A549 (cell line): ENCODE measurements at regions not wholly inside any gene's neighbourhood (a gene's known extent, or its start where the extent isn't known, plus 50 kb on each side); places are given as distances from the start of the nearest gene placed in this dataset.

ENCODE experiments used
- ATAC-seq, 2 experiments: fragments of 200-7000 bp in 1 of 2; fragments of >200 bp in 1 of 2; cut with Nextera tagmentation in 1 of 2; cut with Tn5 transposase in 1 of 2; 3 replicates each; pipeline versions ENCODE4 v1.8.0 to v1.9.1; 2018 to 2020; ENCODE audit warnings: mild to moderate bottlenecking in 1 of 2, moderate library complexity in 1 of 2
- CTCF ChIA-PET: fragments of 300-600 bp; sonication (Branson Sonifier 250); formaldehyde crosslinking; extraction: SDS; loops from one replicate; lab custom pipeline; 2021; ENCODE audit warnings: antibody characterized with exemption, inconsistent platforms; lab: Yijun Ruan, JAX
- POLR2A ChIA-PET: fragments of 350-600 bp; formaldehyde crosslinking; extraction: SDS; loops from one replicate; lab custom pipeline; 2021; ENCODE audit warnings: antibody characterized with exemption, inconsistent platforms; lab: Yijun Ruan, JAX
- DNase-seq, 2 experiments: peaks; one replicate each; pipeline versions ENCODE4 v3.0.0 to v3.0.0-alpha.2; 2011 to 2016; ENCODE audit warnings: low read depth in 1 of 2, low spot score in 1 of 2
- FAIRE-seq: peaks from 2 replicates; lab custom pipeline; 2011; peaks lifted over from hg19 to GRCh38; lab: Jason Lieb, UNC
- H3K27ac ChIP-seq, 2 experiments: fragments of >200 bp; sonication (Bioruptor Twin); formaldehyde crosslinking; 3 replicates each; pipeline ENCODE4 v1.5.1; 2016 to 2017
- H3K4me1 ChIP-seq: fragments of >200 bp; sonication (Bioruptor Twin); formaldehyde crosslinking; 3 replicates; pipeline ENCODE4 v1.6.1; 2016
- H3K4me2 ChIP-seq: fragments of >200 bp; sonication (Bioruptor Twin); formaldehyde crosslinking; 3 replicates; pipeline ENCODE4 v1.6.1; 2016
- H3K4me3 ChIP-seq: fragments of >200 bp; sonication (Bioruptor Twin); formaldehyde crosslinking; 3 replicates; pipeline ENCODE4 v1.5.1; 2016
- H3K9me3 ChIP-seq: fragments of >200 bp; sonication (Bioruptor Twin); formaldehyde crosslinking; 3 replicates; pipeline ENCODE4 v1.6.1; 2016
- ATOH8 ChIP-seq: fragments of 250-450 bp; sonication (Bioruptor Pico); IDR thresholded peaks from 2 replicates; pipeline ENCODE4 v1.5.0; 2020; ENCODE audit warnings: low read depth, mild to moderate bottlenecking, moderate library complexity
- BCL3 ChIP-seq: fragments of >200 bp; sonication (Bioruptor Twin); formaldehyde crosslinking; IDR thresholded peaks from 3 replicates; pipeline ENCODE4 v1.6.1; 2016
- EHMT2 ChIP-seq: fragments of 200-600 bp; sonication (generic); IDR thresholded peaks from 2 replicates; pipeline ENCODE4 v1.6.1; 2016; ENCODE audit warnings: antibody characterized with exemption, low read depth, mild to moderate bottlenecking, moderate library complexity
- ESRRA ChIP-seq: fragments of 150-350 bp; IDR thresholded peaks from 2 replicates; pipeline ENCODE4 v1.6.1; 2014; ENCODE audit warnings: mild to moderate bottlenecking, low read length, borderline replicate concordance
- FOSL2 ChIP-seq, 2 experiments: fragments of 450-650 bp in 1 of 2; fragments of >200 bp in 1 of 2; sonication (Bioruptor Twin) in 1 of 2; formaldehyde crosslinking; IDR thresholded peaks; 2 replicates each; pipeline versions ENCODE4 v1.5.0 to v1.6.1; 2016 to 2020; ENCODE audit warnings: mild to moderate bottlenecking in 1 of 2, moderate library complexity in 1 of 2
- GATA3 ChIP-seq: IDR thresholded peaks from 2 replicates; pipeline ENCODE4 v1.6.1; 2012; ENCODE audit warnings: borderline replicate concordance
- HES2 ChIP-seq: fragments of >200 bp; sonication (Bioruptor Twin); formaldehyde crosslinking; IDR thresholded peaks from 2 replicates; pipeline ENCODE4 v1.6.1; 2016
- HOXA7 ChIP-seq: fragments of 250-450 bp; sonication (Bioruptor Pico); IDR thresholded peaks from 2 replicates; pipeline ENCODE4 v1.5.0; 2020; ENCODE audit warnings: mild to moderate bottlenecking, moderate library complexity
- HOXB5 ChIP-seq: fragments of 250-450 bp; sonication (Bioruptor Pico); IDR thresholded peaks from 2 replicates; pipeline ENCODE4 v1.5.0; 2020; ENCODE audit warnings: mild to moderate bottlenecking, moderate library complexity
- KDM1A ChIP-seq: fragments of 200-600 bp; sonication (generic); IDR thresholded peaks from 2 replicates; pipeline ENCODE4 v1.6.1; 2016; ENCODE audit warnings: low read depth, mild to moderate bottlenecking
- MAX ChIP-seq: IDR thresholded peaks from 2 replicates; pipeline ENCODE4 v1.6.1; 2012
- MAZ ChIP-seq: fragments of 150-350 bp; IDR thresholded peaks from 2 replicates; pipeline ENCODE4 v1.6.1; 2014; ENCODE audit warnings: antibody characterized with exemption, low read depth, low read length, borderline replicate concordance
- NR3C1 ChIP-seq: fragments of >200 bp; sonication (Bioruptor Twin); formaldehyde crosslinking; IDR thresholded peaks from 3 replicates; pipeline ENCODE4 v1.6.1; 2017
- POLR2AphosphoS2 ChIP-seq: conservative IDR thresholded peaks from 2 replicates; pipeline ENCODE4 v1.6.1; 2012; ENCODE audit warnings: low read length, improper control_type of control experiment, inconsistent platforms
- RARB ChIP-seq: fragments of 250-450 bp; sonication (Bioruptor Pico); IDR thresholded peaks from 2 replicates; pipeline ENCODE4 v1.8.0; 2021; ENCODE audit warnings: mild to moderate bottlenecking, moderate library complexity
- REST ChIP-seq: fragments of 200-600 bp; sonication (generic); IDR thresholded peaks from 2 replicates; pipeline ENCODE4 v1.6.1; 2016; ENCODE audit warnings: antibody characterized with exemption, mild to moderate bottlenecking, moderate library complexity
- RFX5 ChIP-seq: fragments of 450-650 bp; IDR thresholded peaks from 2 replicates; pipeline ENCODE4 v1.7.1; 2014; ENCODE audit warnings: antibody characterized with exemption, mild to moderate bottlenecking, moderate library complexity
- RNF2 ChIP-seq: fragments of 200-600 bp; sonication (generic); IDR thresholded peaks from 2 replicates; pipeline ENCODE4 v1.6.1; 2016; ENCODE audit warnings: low read depth, mild to moderate bottlenecking, antibody characterized with exemption, moderate library complexity, borderline replicate concordance
- TP53 ChIP-seq: fragments of 250-450 bp; sonication (Bioruptor Pico); IDR thresholded peaks from 2 replicates; pipeline ENCODE4 v1.5.0; 2021; ENCODE audit warnings: mild to moderate bottlenecking, moderate library complexity
- USF2 ChIP-seq: fragments of 450-650 bp; IDR thresholded peaks from 2 replicates; pipeline ENCODE4 v1.6.1; 2014; ENCODE audit warnings: antibody characterized with exemption
- ZNF302 ChIP-seq: fragments of 250-450 bp; sonication (Bioruptor Pico); IDR thresholded peaks from 2 replicates; pipeline ENCODE4 v1.9.0; 2021; ENCODE audit warnings: inconsistent platforms, mild to moderate bottlenecking, moderate library complexity
- WGBS: methylation state at CpG from one replicate; pipeline ENCODE4 v1.1.6; 2017; ENCODE audit errors: missing lambda C conversion rate; 5-methylcytosine and 5-hydroxymethylcytosine counted together

GRCh38 chr2:65512783-65513182, 80.4 kb upstream of the SPRED2 start:
- H3K4me2 ChIP-seq = no peak overlapping the region
- DNase-seq (no peak), ATAC-seq (no peak), FAIRE-seq (no peak)
- no peak overlapping the region for H3K4me3 ChIP-seq
- ChIA-PET CTCF (interaction anchor here (1.1 to 1.3 kb wide), 2 partner anchors 40 to 248 kb away, joined by 3 read pairs; no protein-coding TSS in a partner anchor), POLR2A (no interaction called here)
- WGBS = 80% methylated on average over 5 of the region's 5 CpGs
- TF ChIP-seq ESRRA (no peak), TP53 (no peak), ATOH8 (CRISPR knock-in tag) (no peak), MAX (no peak), HOXA7 (CRISPR knock-in tag) (no peak), GATA3 (no peak), FOSL2 (IDR thresholded peaks at IDR 0.05) (no peak), FOSL2 (CRISPR knock-in tag; IDR thresholded peaks at IDR 0.05) (no peak), EHMT2 (no peak), HOXB5 (CRISPR knock-in tag) (no peak), RNF2 (no peak), HES2 (no peak), USF2 (no peak), MAZ (no peak), KDM1A (no peak), NR3C1 (no peak), RARB (CRISPR knock-in tag) (no peak)
- H3K9me3 ChIP-seq = no peaks in the 10 kb centered on the region; the same call in 2 of the 3 replicates
- H3K4me1 ChIP-seq = 0 out of 3 replicates have a peak, but pooled peaks cover 4% of the 10 kb centered on the region
- H3K27ac ChIP-seq = no peak overlapping the region

- WGBS = 24% methylated on average over 2 of the region's 2 CpGs
- H3K4me3 ChIP-seq = no peak overlapping the region
- ATAC-seq = no peak
- CTCF ChIA-PET = interaction anchor here (1.2 kb wide), 1 partner anchor 42 kb away, joined by 3 read pairs; no protein-coding TSS in a partner anchor
- no peaks in the 10 kb centered on the region; the same call in 2 of the 3 replicates for H3K9me3 ChIP-seq
- no peak for FAIRE-seq
- POLR2A ChIA-PET = no interaction called here
- no peak overlapping the region for H3K4me2 ChIP-seq
- no peaks in the 10 kb centered on the region for H3K4me1 ChIP-seq
- no peak overlapping the region for H3K27ac ChIP-seq
- TF ChIP-seq POLR2AphosphoS2 = no peak
- no peak for TF ChIP-seq REST
- TF ChIP-seq RFX5 = no peak
- TF ChIP-seq NR3C1 = no peak
- TF ChIP-seq ZNF302 (CRISPR knock-in tag) = no peak
- no peak for TF ChIP-seq MAX
- TF ChIP-seq BCL3 = no peak
- TF ChIP-seq, all 56 proteins: peak for 0
- no peak for DNase-seq
These were observed 78.9 kb upstream of the SPRED2 start for GRCh38 chr2:65511306-65511705.
